ENCODE measurements at regions not wholly inside any gene's neighbourhood (a gene's known extent, or its start where the extent isn't known, plus 50 kb on each side); places are given as distances from the start of the nearest gene placed in this dataset.
A peak's percentile ranks its signal among the peaks of the same experiment; 100 is the strongest.

DNA sequence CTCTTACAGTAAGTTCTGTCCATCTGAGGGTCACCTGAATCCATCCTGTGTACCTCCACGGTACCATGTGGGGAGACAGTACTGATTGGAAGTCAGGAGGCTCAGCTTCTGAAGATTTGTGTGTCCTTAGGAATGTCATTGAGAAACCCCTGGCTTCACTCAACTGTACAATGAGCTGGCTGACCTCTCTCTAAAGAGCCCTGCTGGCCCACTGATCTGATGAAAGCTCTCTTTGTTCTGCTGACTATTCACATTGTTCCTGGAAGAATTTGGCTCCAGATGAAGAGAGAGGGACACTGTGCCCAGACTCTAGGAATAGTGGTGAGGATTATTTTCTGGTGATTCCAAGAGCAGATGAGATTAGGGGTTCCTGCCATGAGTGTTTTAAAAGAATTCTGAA is 141.2 kb downstream of the LURAP1L start:
- no peak for DNase-seq (ENCODE audit: extremely low spot score, unreplicated experiment)
- no peak overlapping the region for H3K27ac Mint-ChIP-seq (ENCODE audit: unreplicated experiment)
- H3K4me1 Mint-ChIP-seq (ENCODE audit: unreplicated experiment), result peaks cover 16% of the 10 kb centered on the region
- no peaks in the 10 kb centered on the region for H3K27me3 Mint-ChIP-seq (ENCODE audit: unreplicated experiment)
- H3K4me3 Mint-ChIP-seq (ENCODE audit: unreplicated experiment), result no peak overlapping the region
- peaks cover 5% of the 10 kb centered on the region for H3K9me3 Mint-ChIP-seq (ENCODE audit: unreplicated experiment)
- H3K36me3 Mint-ChIP-seq (ENCODE audit: unreplicated experiment), result peaks cover 3% of the 10 kb centered on the region
- TF ChIP-seq, protein P1, sequence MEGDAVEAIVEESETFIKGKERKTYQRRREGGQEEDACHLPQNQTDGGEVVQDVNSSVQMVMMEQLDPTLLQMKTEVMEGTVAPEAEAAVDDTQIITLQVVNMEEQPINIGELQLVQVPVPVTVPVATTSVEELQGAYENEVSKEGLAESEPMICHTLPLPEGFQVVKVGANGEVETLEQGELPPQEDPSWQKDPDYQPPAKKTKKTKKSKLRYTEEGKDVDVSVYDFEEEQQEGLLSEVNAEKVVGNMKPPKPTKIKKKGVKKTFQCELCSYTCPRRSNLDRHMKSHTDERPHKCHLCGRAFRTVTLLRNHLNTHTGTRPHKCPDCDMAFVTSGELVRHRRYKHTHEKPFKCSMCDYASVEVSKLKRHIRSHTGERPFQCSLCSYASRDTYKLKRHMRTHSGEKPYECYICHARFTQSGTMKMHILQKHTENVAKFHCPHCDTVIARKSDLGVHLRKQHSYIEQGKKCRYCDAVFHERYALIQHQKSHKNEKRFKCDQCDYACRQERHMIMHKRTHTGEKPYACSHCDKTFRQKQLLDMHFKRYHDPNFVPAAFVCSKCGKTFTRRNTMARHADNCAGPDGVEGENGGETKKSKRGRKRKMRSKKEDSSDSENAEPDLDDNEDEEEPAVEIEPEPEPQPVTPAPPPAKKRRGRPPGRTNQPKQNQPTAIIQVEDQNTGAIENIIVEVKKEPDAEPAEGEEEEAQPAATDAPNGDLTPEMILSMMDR (IDR thresholded peaks at IDR 0.05), result no peak

DNA sequence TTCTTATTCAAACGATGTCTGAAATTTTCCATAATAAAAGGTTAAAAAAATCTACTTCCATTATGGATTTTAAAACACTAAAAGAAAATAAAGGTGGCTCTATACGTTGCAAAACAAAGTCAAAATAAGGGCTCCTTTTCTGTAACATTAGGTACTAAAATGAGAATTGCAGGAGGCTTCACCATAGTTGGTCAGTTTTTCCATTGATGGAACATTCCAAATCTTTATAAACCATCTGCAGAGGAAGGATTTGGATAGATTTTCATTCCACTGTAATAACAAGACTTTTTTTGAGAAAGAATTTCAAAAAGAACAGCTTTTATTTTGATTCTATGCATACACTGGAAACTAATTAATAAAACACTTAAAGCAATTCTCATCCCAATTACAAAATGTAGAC is 145.6 kb downstream of the LURAP1L start:
- Mint-ChIP-seq H3K4me1 (ENCODE audit: unreplicated experiment) (peaks cover 55% of the 10 kb centered on the region), H3K27me3 (ENCODE audit: unreplicated experiment) (no peaks in the 10 kb centered on the region), H3K27ac (ENCODE audit: unreplicated experiment) (peak overlapping the region; percentile 72), H3K36me3 (ENCODE audit: unreplicated experiment) (peaks cover 3% of the 10 kb centered on the region), H3K4me3 (ENCODE audit: unreplicated experiment) (no peak overlapping the region), H3K9me3 (ENCODE audit: unreplicated experiment) (peaks cover 5% of the 10 kb centered on the region)
- TF ChIP-seq, protein P1 (IDR thresholded peaks at IDR 0.05), result no peak
- DNase-seq (ENCODE audit: extremely low spot score, unreplicated experiment), result no peak

DNA sequence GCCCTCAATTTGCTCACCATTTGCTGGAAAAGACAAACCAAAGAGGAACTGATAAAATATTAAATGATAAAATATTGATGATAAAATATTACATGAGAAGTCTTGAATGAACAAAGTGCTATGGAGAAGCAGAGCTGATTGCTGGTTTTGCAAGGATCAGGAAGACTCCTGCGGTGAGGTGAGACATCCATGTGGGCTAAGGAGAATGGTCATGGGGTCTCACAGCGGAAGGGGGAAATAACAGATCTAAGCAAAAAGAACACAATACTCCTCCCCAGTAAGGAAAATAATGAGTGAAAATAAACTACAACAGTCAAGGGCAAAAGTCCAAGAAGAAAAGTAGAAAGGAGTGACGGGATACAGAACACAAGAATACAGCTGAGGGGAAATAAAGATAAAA is 146.8 kb downstream of the LURAP1L start:
- Mint-ChIP-seq H3K4me1 (ENCODE audit: unreplicated experiment) (peaks cover 55% of the 10 kb centered on the region), H3K27me3 (ENCODE audit: unreplicated experiment) (no peaks in the 10 kb centered on the region), H3K36me3 (ENCODE audit: unreplicated experiment) (peaks cover 3% of the 10 kb centered on the region), H3K9me3 (ENCODE audit: unreplicated experiment) (peaks cover 5% of the 10 kb centered on the region), H3K4me3 (ENCODE audit: unreplicated experiment) (no peak overlapping the region), H3K27ac (ENCODE audit: unreplicated experiment) (peak overlapping the region; percentile 92)
- TF ChIP-seq, protein P1 (IDR thresholded peaks at IDR 0.05), result no peak
- no peak for DNase-seq (ENCODE audit: extremely low spot score, unreplicated experiment)

DNA sequence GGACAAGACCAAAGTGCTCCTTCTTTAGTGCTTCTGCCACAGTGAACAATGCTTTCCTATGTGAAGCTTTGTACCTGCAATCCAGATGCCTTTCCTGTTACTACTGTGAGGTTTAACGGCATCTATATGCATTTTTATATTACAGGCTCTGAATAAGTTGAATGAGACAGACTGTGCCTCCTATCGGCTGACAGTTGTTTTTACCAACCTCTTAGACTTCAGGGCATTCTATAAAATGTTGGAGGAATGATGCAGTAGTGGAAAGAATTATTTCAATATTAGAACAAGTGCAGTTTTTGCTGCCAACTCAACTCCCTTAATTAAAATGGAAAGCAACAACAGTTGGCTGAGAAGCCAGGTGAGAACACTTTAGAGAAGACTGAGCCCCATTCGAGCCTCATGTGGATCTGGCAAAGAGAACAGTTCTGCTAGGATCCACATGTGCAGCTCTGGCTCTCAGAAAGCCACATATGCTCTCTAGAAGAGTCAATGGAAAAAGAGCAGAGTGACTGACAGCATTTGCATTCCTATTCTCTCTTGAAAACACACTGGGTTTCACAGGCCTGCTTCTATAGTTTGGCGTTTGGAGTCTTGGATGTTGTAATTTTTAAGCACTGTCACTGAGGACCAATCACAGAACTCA is 147.5 kb downstream of the LURAP1L start:
- peaks cover 51% of the 10 kb centered on the region for H3K4me1 Mint-ChIP-seq (ENCODE audit: unreplicated experiment)
- TF ChIP-seq, protein P1 (IDR thresholded peaks at IDR 0.05), result peak; percentile 32
- H3K9me3 Mint-ChIP-seq (ENCODE audit: unreplicated experiment), result peaks cover 5% of the 10 kb centered on the region
- H3K27ac Mint-ChIP-seq (ENCODE audit: unreplicated experiment), result peak overlapping the region; percentile 92
- no peaks in the 10 kb centered on the region for H3K27me3 Mint-ChIP-seq (ENCODE audit: unreplicated experiment)
- H3K36me3 Mint-ChIP-seq (ENCODE audit: unreplicated experiment), result peaks cover 3% of the 10 kb centered on the region
- DNase-seq (ENCODE audit: extremely low spot score, unreplicated experiment), result no peak
- H3K4me3 Mint-ChIP-seq (ENCODE audit: unreplicated experiment), result no peak overlapping the region

DNA sequence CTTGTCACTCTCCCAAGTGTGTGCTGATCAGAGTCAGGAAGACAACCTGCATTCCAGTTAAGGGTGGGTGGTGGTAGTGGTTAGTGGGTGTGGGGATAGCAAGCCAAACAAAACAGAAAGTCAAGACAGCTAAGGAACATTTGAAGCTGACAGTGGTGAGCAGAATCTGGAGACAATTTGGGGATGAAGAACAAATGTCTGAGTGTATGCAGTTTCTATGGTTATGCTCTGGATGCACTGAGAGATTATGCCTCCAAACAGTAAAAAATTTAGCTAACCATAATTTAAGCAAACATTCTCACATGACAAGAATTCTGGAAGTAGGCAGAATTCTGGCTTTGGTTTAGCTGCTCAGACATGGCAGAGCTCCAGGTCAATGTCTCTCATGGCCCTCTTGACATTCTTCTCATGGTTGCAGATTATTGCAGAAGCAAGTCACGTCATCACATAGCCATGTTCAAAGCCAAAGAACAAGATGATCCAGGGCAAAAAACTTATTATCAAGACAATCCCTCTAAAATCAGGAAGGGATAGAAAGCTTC is 148.7 kb downstream of the LURAP1L start:
- TF ChIP-seq, protein P1 (IDR thresholded peaks at IDR 0.05), result no peak
- Mint-ChIP-seq H3K27ac (ENCODE audit: unreplicated experiment) (peak overlapping the region; percentile 92), H3K4me3 (ENCODE audit: unreplicated experiment) (no peak overlapping the region), H3K36me3 (ENCODE audit: unreplicated experiment) (peaks cover 3% of the 10 kb centered on the region), H3K4me1 (ENCODE audit: unreplicated experiment) (peaks cover 48% of the 10 kb centered on the region), H3K27me3 (ENCODE audit: unreplicated experiment) (no peaks in the 10 kb centered on the region), H3K9me3 (ENCODE audit: unreplicated experiment) (peaks cover 5% of the 10 kb centered on the region)
- peak; percentile 86 for DNase-seq (ENCODE audit: extremely low spot score, unreplicated experiment)
